ENCODE measurements at regions not wholly inside any gene's neighbourhood (a gene's known extent, or its start where the extent isn't known, plus 50 kb on each side); places are given as distances from the start of the nearest gene placed in this dataset.

- TF ChIP-seq CTCF (conservative IDR thresholded peaks at IDR 0.05; ENCODE audit: low read depth in 2 of 2) (no peak), POLR2AphosphoS5 (IDR thresholded peaks at IDR 0.05; ENCODE audit: low read depth) (no peak), EZH2phosphoT487 (IDR thresholded peaks at IDR 0.05; ENCODE audit: unreplicated experiment) (no peak), REST (IDR thresholded peaks at IDR 0.05; ENCODE audit: unreplicated experiment) (no peak), CREB1 (CRISPR knock-in tag; IDR thresholded peaks at IDR 0.05; ENCODE audit: low read depth) (no peak), EZH2 (IDR thresholded peaks at IDR 0.05; ENCODE audit: low read depth, unreplicated experiment) (no peak), ZNF462 (CRISPR knock-in tag; IDR thresholded peaks at IDR 0.05) (no peak), ETS1 (IDR thresholded peaks at IDR 0.05) (no peak), JUNB (IDR thresholded peaks at IDR 0.05; ENCODE audit: unreplicated experiment) (no peak)
Observed at GRCh38 chr16:60225541-60225940, 1491.4 kb upstream of the GOT2 start.
